NCI-H748 treated with DMSO at 0.1 percent for 48 hours (cell line): ENCODE measurements at regions not wholly inside any gene's neighbourhood (a gene's known extent, or its start where the extent isn't known, plus 50 kb on each side); places are given as distances from the start of the nearest gene placed in this dataset.

Experiments
- DNase-seq: peaks from one replicate; lab custom pipeline; 2025; lab: John Stamatoyannopoulos, UW

DNA sequence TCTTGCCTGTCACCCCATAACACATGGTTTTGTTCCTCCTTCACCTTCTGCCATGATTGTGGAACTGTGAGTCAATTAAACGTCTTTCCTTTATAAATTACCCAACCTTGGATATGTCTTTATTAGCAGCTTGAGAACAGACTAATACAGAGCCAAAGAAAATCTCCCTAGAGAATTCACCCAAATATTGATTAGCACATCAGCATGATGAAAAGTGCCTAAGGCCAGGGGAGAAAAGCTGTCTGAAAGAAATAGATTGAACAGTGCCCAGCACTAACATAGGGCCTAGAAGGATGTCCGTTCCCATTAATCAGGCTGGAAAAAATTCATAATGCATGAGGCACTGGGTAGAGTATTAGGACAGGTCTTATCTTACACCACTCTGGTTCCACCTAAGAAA is 111.9 kb upstream of the CALN1 start:
- no peak for DNase-seq

GRCh38 chr7:72504061-72504706 is 92.0 kb upstream of the CALN1 start:
- DNase-seq: no peak

DNA sequence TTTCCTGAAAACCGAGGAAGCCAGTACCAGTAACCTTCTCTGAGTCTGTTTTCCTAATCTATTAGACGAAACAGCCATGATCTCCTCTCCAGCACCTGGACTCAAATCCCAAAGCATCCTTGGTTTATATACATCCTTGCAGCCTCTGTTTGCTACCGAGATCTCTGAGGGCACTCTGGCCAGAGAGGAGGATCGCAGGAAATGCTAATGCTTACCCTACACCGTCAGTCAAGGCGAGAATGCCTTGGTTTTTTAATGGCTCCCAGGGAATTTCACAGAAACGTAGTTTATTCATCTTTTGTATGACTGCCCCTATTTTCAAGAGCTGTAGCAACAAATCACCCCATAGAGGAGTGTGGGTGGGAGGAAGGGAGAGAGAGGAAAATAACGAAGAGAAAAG is 91.5 kb upstream of the CALN1 start:
- DNase-seq: no peak

GRCh38 chr7:72494807-72495206 is 82.7 kb upstream of the CALN1 start:
- no peak for DNase-seq

DNA sequence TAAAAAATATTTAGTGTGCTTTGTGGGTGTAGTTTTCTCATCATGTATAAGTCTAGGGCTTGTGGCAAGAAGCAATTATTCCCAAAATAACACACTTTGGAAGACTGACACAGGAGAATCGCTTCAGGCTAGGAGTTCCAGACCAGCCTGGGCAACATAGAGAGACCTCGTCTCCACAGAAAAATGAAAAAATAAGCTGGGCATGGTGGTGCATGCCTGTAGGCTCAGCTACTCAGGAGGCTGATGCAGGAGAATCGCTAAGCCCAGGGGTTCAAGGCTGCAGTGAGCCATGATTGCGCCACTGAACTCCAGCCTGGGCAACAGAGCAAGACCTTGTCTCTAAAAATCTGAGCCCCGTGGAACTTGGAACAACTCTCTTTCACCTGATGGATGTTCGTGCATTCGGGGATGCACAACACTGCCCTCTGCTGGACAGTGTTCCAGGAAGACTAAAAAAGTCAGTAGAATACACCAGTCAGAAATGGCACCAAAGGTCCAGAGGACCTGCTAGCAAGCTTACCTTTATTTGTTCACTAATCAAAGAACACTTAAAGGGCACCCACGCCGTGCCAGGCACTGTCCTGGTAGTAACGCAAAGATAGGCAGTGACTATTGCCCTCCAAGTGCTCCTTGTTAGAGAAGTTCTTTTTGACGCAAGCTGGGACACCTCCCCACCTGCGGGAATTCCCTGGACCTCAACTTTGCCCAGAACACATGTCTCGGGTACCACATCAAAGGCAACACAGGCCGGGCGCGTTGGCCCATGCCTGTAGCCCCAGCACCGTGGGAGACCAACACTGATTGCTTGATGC is 81.9 kb upstream of the CALN1 start:
- peak; percentile 42 for DNase-seq

- peak; percentile 23 for DNase-seq
These were observed 80.4 kb upstream of the CALN1 start for GRCh38 chr7:72492461-72493065.

DNA sequence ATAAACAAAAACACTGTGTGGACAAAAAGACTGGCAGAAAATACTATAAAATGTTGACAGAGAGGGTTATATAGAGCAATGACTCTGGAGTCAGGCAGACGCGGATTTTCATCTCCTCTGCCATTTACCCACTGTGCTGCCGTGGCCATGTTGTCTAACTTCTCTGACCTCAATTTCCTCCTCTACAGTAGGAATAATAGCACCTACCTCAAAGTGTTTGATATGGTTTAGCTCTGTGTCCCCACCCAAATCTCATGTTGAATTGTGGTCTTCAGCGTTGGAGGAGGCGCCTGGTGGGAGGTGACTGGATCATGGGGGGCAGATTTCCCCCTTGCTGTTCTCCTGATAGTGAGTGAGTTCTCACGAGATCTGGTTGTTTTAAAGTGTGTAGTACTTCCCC is 78.2 kb upstream of the CALN1 start:
- no peak for DNase-seq

- DNase-seq: no peak
These were observed 69.8 kb upstream of the CALN1 start for GRCh38 chr7:72481934-72482333.

- no peak for DNase-seq
These were observed 64.6 kb upstream of the CALN1 start for GRCh38 chr7:72476608-72477305.

DNA sequence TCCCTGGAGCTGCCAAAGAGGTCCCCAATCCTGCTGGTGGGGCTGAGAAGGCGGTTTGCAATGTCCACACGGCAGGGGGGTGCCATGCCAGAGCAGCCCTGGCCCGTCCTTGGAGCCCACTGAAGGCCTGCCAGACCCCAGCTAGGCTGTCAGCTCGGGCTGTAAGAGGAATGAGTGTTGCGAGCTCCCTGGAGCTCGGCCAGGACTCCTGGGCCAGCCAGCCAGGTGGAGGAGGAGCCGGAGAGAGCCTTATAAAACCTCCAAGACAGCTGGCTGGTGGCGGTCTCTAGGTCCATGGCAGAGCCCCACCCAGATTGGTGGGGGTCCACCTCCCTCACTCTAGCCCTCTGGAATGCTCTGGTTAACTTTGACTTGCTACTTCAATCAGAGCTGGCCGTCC is 55.1 kb upstream of the CALN1 start:
- no peak for DNase-seq

DNA sequence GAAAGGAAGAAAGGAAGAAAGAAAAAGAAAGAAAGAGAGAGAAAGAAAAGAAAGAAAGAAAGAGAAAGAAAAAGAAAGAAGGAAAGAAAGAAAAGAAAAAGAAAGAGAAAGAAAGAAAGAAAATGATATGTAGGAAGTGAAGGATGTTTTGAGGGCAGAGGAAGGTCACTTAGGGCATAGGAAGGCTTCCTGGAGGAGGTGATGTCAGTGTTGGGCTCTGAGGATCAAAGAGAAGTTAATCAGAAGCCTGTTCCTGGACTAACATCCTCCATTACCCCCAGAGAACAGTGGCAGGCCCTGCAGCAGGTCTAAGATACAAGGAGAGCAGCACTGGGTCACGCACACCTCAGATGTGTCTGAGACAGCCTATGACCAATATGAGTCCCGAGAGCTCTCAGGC is 54.7 kb upstream of the CALN1 start:
- no peak for DNase-seq

GRCh38 chr7:72465521-72465920 is 53.4 kb upstream of the CALN1 start:
- no peak for DNase-seq

- DNase-seq: no peak
These were observed 50.2 kb upstream of the CALN1 start for GRCh38 chr7:72462311-72462710.
